Erythroblast (primary cell): ENCODE measurements at regions not wholly inside any gene's neighbourhood (a gene's known extent, or its start where the extent isn't known, plus 50 kb on each side); places are given as distances from the start of the nearest gene placed in this dataset.

Experiments used
- GATA1 ChIP-seq: IDR thresholded peaks from 2 replicates; pipeline ENCODE4 v1.6.1; 2011; ENCODE audit warnings: low read depth, mild to moderate bottlenecking, control low read depth, low read length, moderate library complexity
- POLR2A ChIP-seq: IDR thresholded peaks from 2 replicates; pipeline ENCODE4 v1.6.1; 2011; ENCODE audit warnings: mild to moderate bottlenecking, low read length

- no peak for TF ChIP-seq POLR2A
- TF ChIP-seq GATA1: no peak
Observed at GRCh38 chr6:21396313-21396712, 197.2 kb upstream of the SOX4 start.
